Glutamatergic neuron (in vitro differentiated cells): ENCODE measurements at regions not wholly inside any gene's neighbourhood (a gene's known extent, or its start where the extent isn't known, plus 50 kb on each side); places are given as distances from the start of the nearest gene placed in this dataset.
A peak's percentile ranks its signal among the peaks of the same experiment; 100 is the strongest.

Experiments
- DNase-seq: peaks from one replicate; pipeline ENCODE4 v3.0.0; 2022
- H3K27ac Mint-ChIP-seq: one replicate; pipeline ENCODE4 v1.8.0; 2020; ENCODE audit warnings: mild to moderate bottlenecking, mixed read lengths, inconsistent platforms; ENCODE audit not compliant: unreplicated experiment
- H3K27me3 Mint-ChIP-seq: one replicate; pipeline ENCODE4 v1.8.0; 2020; ENCODE audit warnings: mild to moderate bottlenecking, moderate library complexity, mixed read lengths, inconsistent platforms; ENCODE audit not compliant: unreplicated experiment
- H3K36me3 Mint-ChIP-seq: one replicate; pipeline ENCODE4 v1.8.0; 2020; ENCODE audit warnings: mild to moderate bottlenecking, mixed read lengths, inconsistent platforms; ENCODE audit not compliant: unreplicated experiment
- H3K4me1 Mint-ChIP-seq: one replicate; pipeline ENCODE4 v1.8.0; 2020; ENCODE audit warnings: mild to moderate bottlenecking, low read depth, mixed read lengths, inconsistent platforms; ENCODE audit not compliant: unreplicated experiment
- H3K4me3 Mint-ChIP-seq: one replicate; pipeline ENCODE4 v1.8.0; 2020; ENCODE audit warnings: mild to moderate bottlenecking, mixed read lengths, inconsistent platforms; ENCODE audit not compliant: unreplicated experiment
- H3K9me3 Mint-ChIP-seq: one replicate; pipeline ENCODE4 v1.8.0; 2020; ENCODE audit warnings: mild to moderate bottlenecking, moderate library complexity, mixed read lengths, inconsistent platforms; ENCODE audit not compliant: unreplicated experiment
- TF ChIP-seq, protein P1 (sequence below): fragments of 200-600 bp; sonication (generic); IDR thresholded peaks from one replicate; pipeline ENCODE4 v1.5.0; 2021; ENCODE audit not compliant: partially characterized antibody, unreplicated experiment

DNA sequence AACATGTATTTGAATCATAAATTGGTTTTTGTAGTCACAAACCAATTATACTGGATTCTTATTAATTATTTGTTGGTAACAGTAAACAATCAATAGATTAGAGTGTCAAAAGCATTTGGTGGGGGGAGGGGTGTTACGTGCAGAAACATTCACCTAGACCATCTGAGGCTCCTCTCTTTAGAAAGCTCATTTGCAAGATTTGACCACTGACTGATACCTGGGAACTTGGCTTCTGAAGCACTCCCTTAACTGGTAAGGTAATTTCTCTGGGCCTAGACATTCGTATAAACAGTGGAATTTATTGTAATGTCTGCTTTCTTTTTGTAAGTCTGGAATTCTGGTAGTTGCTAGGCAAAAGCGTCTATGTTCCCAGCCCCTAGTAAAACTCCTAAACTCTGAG, 243.8 kb upstream of the GBE1 start:
- Mint-ChIP-seq H3K27me3 (no peaks in the 10 kb centered on the region), H3K36me3 (peaks cover 5% of the 10 kb centered on the region), H3K4me3 (no peak overlapping the region), H3K9me3 (no peaks in the 10 kb centered on the region), H3K27ac (no peak overlapping the region), H3K4me1 (peaks cover 20% of the 10 kb centered on the region)
- TF ChIP-seq, protein P1, sequence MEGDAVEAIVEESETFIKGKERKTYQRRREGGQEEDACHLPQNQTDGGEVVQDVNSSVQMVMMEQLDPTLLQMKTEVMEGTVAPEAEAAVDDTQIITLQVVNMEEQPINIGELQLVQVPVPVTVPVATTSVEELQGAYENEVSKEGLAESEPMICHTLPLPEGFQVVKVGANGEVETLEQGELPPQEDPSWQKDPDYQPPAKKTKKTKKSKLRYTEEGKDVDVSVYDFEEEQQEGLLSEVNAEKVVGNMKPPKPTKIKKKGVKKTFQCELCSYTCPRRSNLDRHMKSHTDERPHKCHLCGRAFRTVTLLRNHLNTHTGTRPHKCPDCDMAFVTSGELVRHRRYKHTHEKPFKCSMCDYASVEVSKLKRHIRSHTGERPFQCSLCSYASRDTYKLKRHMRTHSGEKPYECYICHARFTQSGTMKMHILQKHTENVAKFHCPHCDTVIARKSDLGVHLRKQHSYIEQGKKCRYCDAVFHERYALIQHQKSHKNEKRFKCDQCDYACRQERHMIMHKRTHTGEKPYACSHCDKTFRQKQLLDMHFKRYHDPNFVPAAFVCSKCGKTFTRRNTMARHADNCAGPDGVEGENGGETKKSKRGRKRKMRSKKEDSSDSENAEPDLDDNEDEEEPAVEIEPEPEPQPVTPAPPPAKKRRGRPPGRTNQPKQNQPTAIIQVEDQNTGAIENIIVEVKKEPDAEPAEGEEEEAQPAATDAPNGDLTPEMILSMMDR: no peak
- DNase-seq: no peak

DNA sequence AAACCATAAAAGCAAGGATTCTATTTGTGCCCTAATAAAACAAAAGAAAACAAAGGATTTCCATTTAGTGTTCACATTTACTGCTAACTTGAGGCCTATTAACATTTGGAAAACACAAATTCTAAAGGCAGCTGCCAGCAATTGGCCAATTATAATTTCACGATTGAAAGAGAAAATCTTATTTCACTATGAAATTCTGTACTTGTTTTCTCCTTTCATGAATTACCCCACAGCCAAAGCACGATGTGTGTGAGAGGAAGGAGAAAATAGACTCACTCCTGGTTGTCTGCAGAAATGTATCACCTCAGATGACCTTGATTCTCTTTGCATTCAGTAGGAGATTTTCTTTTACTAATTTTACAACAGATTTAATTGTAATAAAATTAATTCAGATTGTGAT, 242.8 kb upstream of the GBE1 start:
- Mint-ChIP-seq H3K27me3 (no peaks in the 10 kb centered on the region), H3K4me3 (no peak overlapping the region), H3K4me1 (peaks cover 20% of the 10 kb centered on the region), H3K27ac (no peak overlapping the region), H3K9me3 (no peaks in the 10 kb centered on the region), H3K36me3 (peaks cover 5% of the 10 kb centered on the region)
- TF ChIP-seq, protein P1: no peak
- no peak for DNase-seq

DNA sequence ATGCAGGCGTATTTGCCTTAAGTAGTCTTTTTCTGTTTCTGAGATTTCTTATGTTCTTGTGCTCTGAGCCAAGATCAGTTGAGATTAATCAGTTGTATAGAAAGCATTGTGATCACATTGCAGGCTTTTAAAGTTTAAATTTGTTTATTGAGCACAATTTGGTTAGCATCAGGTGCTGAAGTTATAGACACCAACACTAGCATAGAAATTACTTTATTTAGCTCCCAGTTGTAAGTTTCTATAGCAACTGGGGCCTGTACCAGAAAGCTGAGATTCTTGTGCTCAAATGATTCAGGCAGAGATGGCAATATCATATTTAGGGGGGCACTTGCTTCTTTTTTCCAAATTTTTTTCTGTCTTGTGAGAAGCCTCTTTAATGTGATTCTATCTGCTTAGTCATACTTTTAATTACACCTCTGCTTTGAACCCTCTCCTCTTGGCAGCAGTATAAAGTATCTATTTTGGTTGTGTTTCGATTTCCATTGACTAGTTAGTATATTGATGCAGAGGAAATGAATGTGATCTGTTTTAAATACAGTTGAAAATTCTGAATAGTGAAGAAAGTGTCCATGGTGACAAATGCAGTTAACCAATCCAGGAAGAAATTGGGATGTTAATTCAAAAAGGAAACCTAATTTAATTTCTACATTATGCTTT, 241.7 kb upstream of the GBE1 start:
- no peak for DNase-seq

DNA sequence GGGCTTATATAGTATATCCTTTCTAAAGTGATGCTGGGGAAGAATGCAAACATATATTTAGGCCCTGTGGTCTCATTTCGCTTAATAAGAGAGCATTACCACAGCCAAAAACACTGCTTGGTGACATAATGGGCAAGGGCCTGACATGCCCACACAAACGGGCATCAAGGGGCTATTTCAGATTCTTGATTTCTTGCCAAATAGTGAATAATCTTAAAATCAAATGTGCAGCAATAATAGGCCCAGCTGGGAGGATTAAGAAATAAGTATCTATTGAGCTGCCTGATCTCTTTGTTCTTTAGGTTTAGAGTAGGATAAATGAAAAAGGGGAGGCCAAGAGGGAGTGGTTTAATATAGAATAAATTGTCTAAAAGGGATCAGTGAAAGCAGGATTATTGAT, 241.0 kb upstream of the GBE1 start:
- Mint-ChIP-seq H3K9me3 (no peaks in the 10 kb centered on the region), H3K36me3 (peaks cover 5% of the 10 kb centered on the region), H3K4me1 (peaks cover 29% of the 10 kb centered on the region), H3K27ac (peak overlapping the region; percentile 65), H3K4me3 (no peak overlapping the region), H3K27me3 (no peaks in the 10 kb centered on the region)
- DNase-seq: no peak
- TF ChIP-seq, protein P1: no peak

More for the DNA sequence above, 241.7 kb upstream of the GBE1 start:
- TF ChIP-seq, protein P1: no peak
- no peaks in the 10 kb centered on the region for H3K9me3 Mint-ChIP-seq
- H3K27me3 Mint-ChIP-seq: no peaks in the 10 kb centered on the region
- no peak overlapping the region for H3K27ac Mint-ChIP-seq
- peaks cover 29% of the 10 kb centered on the region for H3K4me1 Mint-ChIP-seq
- H3K36me3 Mint-ChIP-seq: peaks cover 5% of the 10 kb centered on the region
- no peak overlapping the region for H3K4me3 Mint-ChIP-seq

DNA sequence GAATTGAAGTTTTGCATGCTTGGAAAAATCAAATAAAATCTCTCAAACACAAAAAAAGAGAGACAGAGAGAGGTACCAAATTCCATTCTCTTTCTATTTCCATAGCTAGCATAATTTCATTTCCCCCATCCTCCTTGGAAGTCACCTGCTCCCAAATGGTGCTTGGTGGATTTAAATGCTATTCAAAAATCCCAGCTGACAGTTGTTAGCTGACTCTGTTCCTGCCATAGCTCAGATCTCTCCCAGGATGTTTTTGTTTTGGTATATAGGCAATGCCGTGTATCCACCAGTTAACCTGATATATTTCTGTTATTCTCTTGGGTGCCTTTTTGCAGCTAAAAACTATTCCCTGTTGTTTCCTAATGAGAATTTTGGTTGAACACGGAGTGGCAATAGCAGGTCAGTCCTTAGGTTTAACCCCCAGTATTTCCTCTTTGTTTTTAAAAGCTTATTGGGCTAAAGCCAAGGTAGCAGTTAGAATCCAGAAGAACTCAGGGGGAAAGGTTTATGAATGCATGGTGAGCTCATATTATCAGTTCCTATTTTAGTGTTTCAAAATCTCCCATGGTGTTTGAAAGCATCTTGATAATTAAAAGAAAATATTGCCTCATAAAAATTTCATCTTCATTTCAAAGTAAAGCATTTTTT, 240.0 kb upstream of the GBE1 start:
- Mint-ChIP-seq H3K9me3 (peaks cover 2% of the 10 kb centered on the region), H3K4me3 (no peak overlapping the region), H3K27ac (peak overlapping the region; percentile 22), H3K27me3 (peaks cover 1% of the 10 kb centered on the region), H3K4me1 (peaks cover 36% of the 10 kb centered on the region), H3K36me3 (no peaks in the 10 kb centered on the region)
- DNase-seq: no peak
- TF ChIP-seq, protein P1: no peak
